Stimulated activated naive CD8-positive, alpha-beta T cell treated with anti-CD3 and anti-CD28 coated beads, Interleukin-15, Interleukin-2, amounts not matched to agents 100 ng/mL and 50 ng/mL, for 24 hours (primary cell): ENCODE measurements at regions not wholly inside any gene's neighbourhood (a gene's known extent, or its start where the extent isn't known, plus 50 kb on each side); places are given as distances from the start of the nearest gene placed in this dataset.

ENCODE experiments used
- H3K27ac Mint-ChIP-seq: one replicate; pipeline ENCODE4 v1.8.0; 2021; ENCODE audit warnings: mild to moderate bottlenecking, mixed read lengths
- H3K27me3 Mint-ChIP-seq: one replicate; pipeline ENCODE4 v1.8.0; 2021; ENCODE audit warnings: mixed read lengths
- H3K36me3 Mint-ChIP-seq: one replicate; pipeline ENCODE4 v1.8.0; 2021; ENCODE audit warnings: low read depth, mixed read lengths
- H3K4me1 Mint-ChIP-seq: one replicate; pipeline ENCODE4 v1.8.0; 2021; ENCODE audit warnings: low read depth, mixed read lengths
- H3K4me3 Mint-ChIP-seq: one replicate; pipeline ENCODE4 v1.8.0; 2021; ENCODE audit warnings: mild to moderate bottlenecking, mixed read lengths
- H3K9me3 Mint-ChIP-seq: one replicate; pipeline ENCODE4 v1.8.0; 2021; ENCODE audit warnings: mixed read lengths

GRCh38 chr20:51854921-51855320, 52.6 kb upstream of the SALL4 start:
- H3K27ac Mint-ChIP-seq = no peak overlapping the region
- H3K27me3 Mint-ChIP-seq = peaks cover 4% of the 10 kb centered on the region
- no peak overlapping the region for H3K4me3 Mint-ChIP-seq
- H3K9me3 Mint-ChIP-seq = no peaks in the 10 kb centered on the region
- H3K4me1 Mint-ChIP-seq = no peaks in the 10 kb centered on the region
- no peaks in the 10 kb centered on the region for H3K36me3 Mint-ChIP-seq
